Esophagus (tissue), 2 donors: ENCODE measurements at regions not wholly inside any gene's neighbourhood (a gene's known extent, or its start where the extent isn't known, plus 50 kb on each side); places are given as distances from the start of the nearest gene placed in this dataset.
"Not testable (repeated sequence)": the region's sequence is repeated elsewhere in the genome, so short reads cannot be mapped to it uniquely, and the experiment has no call there.

Source experiments
- H3K27ac ChIP-seq, 2 donors: one replicate each; pipeline ENCODE4 v1.5.1; 2013; ENCODE audit warnings: low read depth in 2 of 2, mild to moderate bottlenecking in 2 of 2, inconsistent platforms in 1 of 2, low read length in 1 of 2, moderate library complexity in 1 of 2
- H3K27me3 ChIP-seq, 2 donors: one replicate each; pipeline ENCODE4 v1.6.1; 2013; ENCODE audit warnings: low read length in 2 of 2, control low read depth in 1 of 2, mild to moderate bottlenecking in 1 of 2; ENCODE audit not compliant: insufficient read depth in 2 of 2, control insufficient read depth in 1 of 2
- H3K36me3 ChIP-seq, 2 donors: one replicate each; pipeline ENCODE4 v1.6.1; 2013; ENCODE audit warnings: low read length in 1 of 2; ENCODE audit not compliant: control insufficient read depth in 2 of 2, insufficient read depth in 2 of 2
- H3K4me1 ChIP-seq, 2 donors: one replicate each; pipeline ENCODE4 v1.6.1; 2013; ENCODE audit warnings: low read length in 1 of 2; ENCODE audit not compliant: control insufficient read depth in 2 of 2, insufficient read depth in 2 of 2
- H3K4me3 ChIP-seq, 2 donors: one replicate each; pipeline ENCODE4 v1.5.1; 2013; ENCODE audit warnings: low read length in 2 of 2, mild to moderate bottlenecking in 2 of 2, low read depth in 1 of 2, moderate library complexity in 1 of 2
- H3K9me3 ChIP-seq, 2 donors: one replicate each; pipeline ENCODE4 v1.6.1; 2013; ENCODE audit warnings: mild to moderate bottlenecking in 2 of 2, low read depth in 1 of 2, low read length in 1 of 2, moderate library complexity in 1 of 2; ENCODE audit not compliant: control insufficient read depth in 2 of 2, insufficient read depth in 1 of 2
- WGBS, 2 donors: extraction: QIAGEN DNeasy Blood & Tissue Kit; methylation state at CpG; one replicate each; pipeline ENCODE4 v1.1.7; 2013; 5-methylcytosine and 5-hydroxymethylcytosine counted together
- donor health status: healthy with polysubstance abuse.
- donor health status: Bipolar disorder and iron deficiency.

GRCh38 chr3:71927505-71928066 lies 142.6 kb upstream of the PROK2 start:
- Histone ChIP-seq H3K4me3 (no peak overlapping the region), H3K9me3 (no peaks in the 10 kb centered on the region), H3K27ac (no peak overlapping the region), H3K27me3 (no peaks in the 10 kb centered on the region), H3K36me3 (no peaks in the 10 kb centered on the region), H3K4me1 (peaks cover 0 to 2% of the 10 kb centered on the region in 2 donors)
- WGBS, 2 donors, result 84 to 89% methylated on average over 8 of the region's 8 CpGs

GRCh38 chr3:71926616-71927015 lies 141.7 kb upstream of the PROK2 start:
- Histone ChIP-seq H3K27me3 (no peaks in the 10 kb centered on the region), H3K9me3 (no peaks in the 10 kb centered on the region), H3K4me3 (no peak overlapping the region), H3K36me3 (no peaks in the 10 kb centered on the region), H3K4me1 (peaks cover 0 to 2% of the 10 kb centered on the region in 2 donors), H3K27ac (no peak overlapping the region)
- WGBS, 2 donors, result 53 to 57% methylated on average over 5 of the region's 5 CpGs

GRCh38 chr3:71926262-71926600 lies 141.3 kb upstream of the PROK2 start:
- no peak overlapping the region for H3K27ac ChIP-seq
- WGBS, 2 donors, result 20 to 23% methylated on average over 2 of the region's 2 CpGs

GRCh38 chr3:71925511-71926261 lies 140.7 kb upstream of the PROK2 start:
- not testable (repeated sequence) for H3K4me3 ChIP-seq, H3K36me3 ChIP-seq, H3K4me1 ChIP-seq, H3K9me3 ChIP-seq, H3K27me3 ChIP-seq, H3K27ac ChIP-seq
- 53 to 65% methylated on average over 12 of the region's 13 CpGs for WGBS, 2 donors

More at GRCh38 chr3:71926262-71926600, 141.3 kb upstream of the PROK2 start:
- no peaks in the 10 kb centered on the region for H3K36me3 ChIP-seq
- H3K4me3 ChIP-seq, result no peak overlapping the region
- H3K9me3 ChIP-seq, result no peaks in the 10 kb centered on the region
- H3K4me1 ChIP-seq, result peaks cover 0 to 2% of the 10 kb centered on the region in 2 donors
- no peaks in the 10 kb centered on the region for H3K27me3 ChIP-seq

- 48 to 66% methylated on average over 2 of the region's 2 CpGs for WGBS, 2 donors
- Histone ChIP-seq H3K36me3 (no peaks in the 10 kb centered on the region), H3K9me3 (no peaks in the 10 kb centered on the region), H3K27me3 (no peaks in the 10 kb centered on the region), H3K4me3 (no peak overlapping the region), H3K4me1 (peaks cover 0 to 2% of the 10 kb centered on the region in 2 donors), H3K27ac (no peak overlapping the region)
Measured at GRCh38 chr3:71924721-71925120, 139.8 kb upstream of the PROK2 start.

GRCh38 chr3:71921036-71921435 lies 136.1 kb upstream of the PROK2 start:
- H3K27ac ChIP-seq, result no peak overlapping the region
- no peaks in the 10 kb centered on the region for H3K9me3 ChIP-seq
- no peak overlapping the region for H3K4me3 ChIP-seq
- WGBS, 2 donors, result 88 to 90% methylated on average over 1 of the region's 1 CpG
- no peaks in the 10 kb centered on the region for H3K4me1 ChIP-seq
- no peaks in the 10 kb centered on the region for H3K27me3 ChIP-seq
- H3K36me3 ChIP-seq, result no peaks in the 10 kb centered on the region

- H3K27me3 ChIP-seq, result no peaks in the 10 kb centered on the region
- H3K36me3 ChIP-seq, result no peaks in the 10 kb centered on the region
- no peak overlapping the region for H3K27ac ChIP-seq
- no peaks in the 10 kb centered on the region for H3K9me3 ChIP-seq
- WGBS, 2 donors, result 70 to 85% methylated on average over 3 of the region's 3 CpGs
- H3K4me1 ChIP-seq, result no peaks in the 10 kb centered on the region
- H3K4me3 ChIP-seq, result no peak overlapping the region
Measured at GRCh38 chr3:71919572-71919971, 134.6 kb upstream of the PROK2 start.

- Histone ChIP-seq H3K27ac (no peak overlapping the region), H3K4me3 (no peak overlapping the region), H3K9me3 (no peaks in the 10 kb centered on the region), H3K27me3 (no peaks in the 10 kb centered on the region), H3K4me1 (no peaks in the 10 kb centered on the region), H3K36me3 (no peaks in the 10 kb centered on the region)
- WGBS, 2 donors, result 78 to 81% methylated on average over 2 of the region's 2 CpGs
Measured at GRCh38 chr3:71917545-71917944, 132.6 kb upstream of the PROK2 start.

GRCh38 chr3:71916747-71917369 lies 131.9 kb upstream of the PROK2 start:
- no peak overlapping the region for H3K4me3 ChIP-seq
- H3K27ac ChIP-seq, result no peak overlapping the region
- H3K4me1 ChIP-seq, result no peaks in the 10 kb centered on the region
- no peaks in the 10 kb centered on the region for H3K9me3 ChIP-seq
- H3K36me3 ChIP-seq, result no peaks in the 10 kb centered on the region
- 45 to 62% methylated on average over 5 of the region's 5 CpGs for WGBS, 2 donors
- H3K27me3 ChIP-seq, result no peaks in the 10 kb centered on the region
